ENCODE measurements at regions not wholly inside any gene's neighbourhood (a gene's known extent, or its start where the extent isn't known, plus 50 kb on each side); places are given as distances from the start of the nearest gene placed in this dataset.

GRCh38 chr2:128903637-128904036, 585.0 kb upstream of the HS6ST1 start:
- H3K9me3 ChIP-seq (ENCODE audit: low read length) = peaks cover 5% of the 10 kb centered on the region
- H2AFZ ChIP-seq (ENCODE audit: low read length) = no peak overlapping the region
- no peaks in the 10 kb centered on the region; the same call in 1 of the 2 replicates for H3K36me3 ChIP-seq (ENCODE audit: insufficient read depth, low read length)
- no peak for DNase-seq
- H3K9ac ChIP-seq (ENCODE audit: low read length) = no peak overlapping the region
- H3K4me3 ChIP-seq (ENCODE audit: low read length) = no peak overlapping the region
- H3K9me2 ChIP-seq (replicated peaks; ENCODE audit: insufficient read depth, low read length) = no peaks in the 10 kb centered on the region
- H3K79me2 ChIP-seq (ENCODE audit: low read length) = no peaks in the 10 kb centered on the region
- H3K4me1 ChIP-seq (ENCODE audit: low read length) = no peaks in the 10 kb centered on the region
- H4K20me1 ChIP-seq (ENCODE audit: insufficient read depth, low read depth, low read length) = no peaks in the 10 kb centered on the region
- H3K27ac ChIP-seq (ENCODE audit: low read length) = no peak overlapping the region
- peaks cover 2% of the 10 kb centered on the region; the same call in 1 of the 2 replicates for H3K27me3 ChIP-seq (ENCODE audit: low read length)
- no peak overlapping the region for H3K4me2 ChIP-seq (ENCODE audit: low read depth, low read length, poor library complexity, severe bottlenecking)

- H3K9me2 ChIP-seq (replicated peaks; ENCODE audit: insufficient read depth, low read length) = no peaks in the 10 kb centered on the region
These were observed 592.6 kb upstream of the HS6ST1 start for GRCh38 chr2:128911276-128911675.

GRCh38 chr2:128914320-128914719, 595.7 kb upstream of the HS6ST1 start:
- no peak for DNase-seq
- Histone ChIP-seq H3K9me3 (ENCODE audit: low read length) (peaks cover 24% of the 10 kb centered on the region; the same call in 1 of the 2 replicates), H3K9me2 (replicated peaks; ENCODE audit: insufficient read depth, low read length) (no peaks in the 10 kb centered on the region), H3K4me1 (ENCODE audit: low read length) (no peaks in the 10 kb centered on the region), H3K9ac (ENCODE audit: low read length) (no peak overlapping the region), H3K36me3 (ENCODE audit: insufficient read depth, low read length) (no peaks in the 10 kb centered on the region), H4K20me1 (ENCODE audit: insufficient read depth, low read depth, low read length) (no peaks in the 10 kb centered on the region), H3K27ac (ENCODE audit: low read length) (no peak overlapping the region), H2AFZ (ENCODE audit: low read length) (no peak overlapping the region), H3K4me2 (ENCODE audit: low read depth, low read length, poor library complexity, severe bottlenecking) (no peak overlapping the region), H3K79me2 (ENCODE audit: low read length) (no peaks in the 10 kb centered on the region), H3K27me3 (ENCODE audit: low read length) (no peaks in the 10 kb centered on the region), H3K4me3 (ENCODE audit: low read length) (no peak overlapping the region)

More at GRCh38 chr2:128911276-128911675, 592.6 kb upstream of the HS6ST1 start:
- DNase-seq = no peak
- H3K36me3 ChIP-seq (ENCODE audit: insufficient read depth, low read length) = no peaks in the 10 kb centered on the region
- H3K4me1 ChIP-seq (ENCODE audit: low read length) = no peaks in the 10 kb centered on the region
- no peak overlapping the region for H3K9ac ChIP-seq (ENCODE audit: low read length)
- 0 out of 2 replicates have a peak, but pooled peaks cover 2% of the 10 kb centered on the region for H3K27me3 ChIP-seq (ENCODE audit: low read length)
- no peak overlapping the region for H3K4me3 ChIP-seq (ENCODE audit: low read length)
- H3K27ac ChIP-seq (ENCODE audit: low read length) = no peak overlapping the region
- H3K79me2 ChIP-seq (ENCODE audit: low read length) = no peaks in the 10 kb centered on the region
- no peaks in the 10 kb centered on the region for H4K20me1 ChIP-seq (ENCODE audit: insufficient read depth, low read depth, low read length)
- H3K9me3 ChIP-seq (ENCODE audit: low read length) = peaks cover 16% of the 10 kb centered on the region; the same call in 1 of the 2 replicates
- no peak overlapping the region for H3K4me2 ChIP-seq (ENCODE audit: low read depth, low read length, poor library complexity, severe bottlenecking)
- H2AFZ ChIP-seq (ENCODE audit: low read length) = no peak overlapping the region

- Histone ChIP-seq H3K27me3 (ENCODE audit: low read length) (0 out of 2 replicates have a peak, but pooled peaks cover 2% of the 10 kb centered on the region), H3K4me1 (ENCODE audit: low read length) (peaks cover 3% of the 10 kb centered on the region; the same call in 1 of the 2 replicates), H3K79me2 (ENCODE audit: low read length) (no peaks in the 10 kb centered on the region), H3K9me2 (replicated peaks; ENCODE audit: insufficient read depth, low read length) (no peaks in the 10 kb centered on the region), H3K4me2 (ENCODE audit: low read depth, low read length, poor library complexity, severe bottlenecking) (no peak overlapping the region), H2AFZ (ENCODE audit: low read length) (no peak overlapping the region), H4K20me1 (ENCODE audit: insufficient read depth, low read depth, low read length) (no peaks in the 10 kb centered on the region), H3K27ac (ENCODE audit: low read length) (no peak overlapping the region), H3K9ac (ENCODE audit: low read length) (no peak overlapping the region), H3K9me3 (ENCODE audit: low read length) (peaks cover 8% of the 10 kb centered on the region; the same call in 1 of the 2 replicates), H3K4me3 (ENCODE audit: low read length) (no peak overlapping the region), H3K36me3 (ENCODE audit: insufficient read depth, low read length) (no peaks in the 10 kb centered on the region)
- DNase-seq = no peak
These were observed 603.1 kb upstream of the HS6ST1 start for GRCh38 chr2:128921751-128922150.

- H3K36me3 ChIP-seq (ENCODE audit: insufficient read depth, low read length) = no peaks in the 10 kb centered on the region
- no peak overlapping the region for H3K4me2 ChIP-seq (ENCODE audit: low read depth, low read length, poor library complexity, severe bottlenecking)
- no peaks in the 10 kb centered on the region for H3K9me2 ChIP-seq (replicated peaks; ENCODE audit: insufficient read depth, low read length)
- 0 out of 2 replicates have a peak, but pooled peaks cover 2% of the 10 kb centered on the region for H3K27me3 ChIP-seq (ENCODE audit: low read length)
- DNase-seq = no peak
- no peak overlapping the region for H3K27ac ChIP-seq (ENCODE audit: low read length)
- H3K79me2 ChIP-seq (ENCODE audit: low read length) = no peaks in the 10 kb centered on the region
- 0 out of 2 replicates have a peak overlapping the region, but pooled peaks have one; percentile 29 for H2AFZ ChIP-seq (ENCODE audit: low read length)
- no peak overlapping the region for H3K4me3 ChIP-seq (ENCODE audit: low read length)
- no peak overlapping the region for H3K9ac ChIP-seq (ENCODE audit: low read length)
- peaks cover 5% of the 10 kb centered on the region; the same call in 1 of the 2 replicates for H3K9me3 ChIP-seq (ENCODE audit: low read length)
- H4K20me1 ChIP-seq (ENCODE audit: insufficient read depth, low read depth, low read length) = no peaks in the 10 kb centered on the region
- H3K4me1 ChIP-seq (ENCODE audit: low read length) = peaks cover 3% of the 10 kb centered on the region; the same call in 1 of the 2 replicates
These were observed 603.5 kb upstream of the HS6ST1 start for GRCh38 chr2:128922154-128922553.

- Histone ChIP-seq H3K36me3 (ENCODE audit: insufficient read depth, low read length) (no peaks in the 10 kb centered on the region), H3K27me3 (ENCODE audit: low read length) (no peaks in the 10 kb centered on the region), H3K9me2 (replicated peaks; ENCODE audit: insufficient read depth, low read length) (no peaks in the 10 kb centered on the region), H2AFZ (ENCODE audit: low read length) (no peak overlapping the region), H3K4me2 (ENCODE audit: low read depth, low read length, poor library complexity, severe bottlenecking) (no peak overlapping the region), H3K4me1 (ENCODE audit: low read length) (peaks cover 3% of the 10 kb centered on the region; the same call in 1 of the 2 replicates), H3K27ac (ENCODE audit: low read length) (no peak overlapping the region), H3K9me3 (ENCODE audit: low read length) (no peaks in the 10 kb centered on the region), H3K79me2 (ENCODE audit: low read length) (no peaks in the 10 kb centered on the region), H3K4me3 (ENCODE audit: low read length) (no peak overlapping the region), H4K20me1 (ENCODE audit: insufficient read depth, low read depth, low read length) (no peaks in the 10 kb centered on the region), H3K9ac (ENCODE audit: low read length) (no peak overlapping the region)
- DNase-seq = no peak
These were observed 607.0 kb upstream of the HS6ST1 start for GRCh38 chr2:128925631-128926030.

GRCh38 chr2:128930101-128930500, 611.4 kb upstream of the HS6ST1 start:
- no peaks in the 10 kb centered on the region for H3K9me3 ChIP-seq (ENCODE audit: low read length)
- no peaks in the 10 kb centered on the region for H3K36me3 ChIP-seq (ENCODE audit: insufficient read depth, low read length)
- no peak overlapping the region for H3K9ac ChIP-seq (ENCODE audit: low read length)
- H2AFZ ChIP-seq (ENCODE audit: low read length) = no peak overlapping the region
- H3K27me3 ChIP-seq (ENCODE audit: low read length) = no peaks in the 10 kb centered on the region
- no peak overlapping the region for H3K4me3 ChIP-seq (ENCODE audit: low read length)
- H3K4me1 ChIP-seq (ENCODE audit: low read length) = peaks cover 6% of the 10 kb centered on the region
- H3K9me2 ChIP-seq (replicated peaks; ENCODE audit: insufficient read depth, low read length) = no peaks in the 10 kb centered on the region
- no peaks in the 10 kb centered on the region for H3K79me2 ChIP-seq (ENCODE audit: low read length)
- no peak overlapping the region for H3K4me2 ChIP-seq (ENCODE audit: low read depth, low read length, poor library complexity, severe bottlenecking)
- no peaks in the 10 kb centered on the region for H4K20me1 ChIP-seq (ENCODE audit: insufficient read depth, low read depth, low read length)
- no peak overlapping the region for H3K27ac ChIP-seq (ENCODE audit: low read length)
- DNase-seq = no peak

- H3K79me2 ChIP-seq (ENCODE audit: low read length) = no peaks in the 10 kb centered on the region
- no peaks in the 10 kb centered on the region for H3K27me3 ChIP-seq (ENCODE audit: low read length)
- DNase-seq = no peak
- no peak overlapping the region for H3K27ac ChIP-seq (ENCODE audit: low read length)
- peaks cover 4% of the 10 kb centered on the region for H3K4me1 ChIP-seq (ENCODE audit: low read length)
- no peaks in the 10 kb centered on the region for H3K9me3 ChIP-seq (ENCODE audit: low read length)
- no peak overlapping the region for H3K9ac ChIP-seq (ENCODE audit: low read length)
- H3K36me3 ChIP-seq (ENCODE audit: insufficient read depth, low read length) = no peaks in the 10 kb centered on the region
- H2AFZ ChIP-seq (ENCODE audit: low read length) = no peak overlapping the region
- no peak overlapping the region for H3K4me3 ChIP-seq (ENCODE audit: low read length)
- no peak overlapping the region for H3K4me2 ChIP-seq (ENCODE audit: low read depth, low read length, poor library complexity, severe bottlenecking)
- H4K20me1 ChIP-seq (ENCODE audit: insufficient read depth, low read depth, low read length) = no peaks in the 10 kb centered on the region
- no peaks in the 10 kb centered on the region for H3K9me2 ChIP-seq (replicated peaks; ENCODE audit: insufficient read depth, low read length)
These were observed 621.7 kb upstream of the HS6ST1 start for GRCh38 chr2:128940378-128940777.
